Progenitor cell of endocrine pancreas (in vitro differentiated cells): ENCODE measurements at regions not wholly inside any gene's neighbourhood (a gene's known extent, or its start where the extent isn't known, plus 50 kb on each side); places are given as distances from the start of the nearest gene placed in this dataset.

Experiments
- DNase-seq: peaks from one replicate; pipeline ENCODE4 v3.0.0; 2021; ENCODE audit warnings: low spot score; ENCODE audit not compliant: unreplicated experiment
- H3K27ac Mint-ChIP-seq: 2 replicates; pipeline ENCODE4 v1.8.0; 2021; ENCODE audit warnings: mild to moderate bottlenecking, moderate library complexity, mixed read lengths
- H3K27me3 Mint-ChIP-seq: 2 replicates; pipeline ENCODE4 v1.8.0; 2021; ENCODE audit warnings: mixed read lengths
- H3K36me3 Mint-ChIP-seq: 2 replicates; pipeline ENCODE4 v1.8.0; 2022; ENCODE audit warnings: mixed read lengths; ENCODE audit not compliant: insufficient read depth
- H3K4me1 Mint-ChIP-seq: 2 replicates; pipeline ENCODE4 v1.8.0; 2021; ENCODE audit warnings: low read depth, mixed read lengths
- H3K4me3 Mint-ChIP-seq: 2 replicates; pipeline ENCODE4 v1.8.0; 2021; ENCODE audit warnings: low read depth, mild to moderate bottlenecking, moderate library complexity, mixed read lengths
- H3K9me3 Mint-ChIP-seq: 2 replicates; pipeline ENCODE4 v1.8.0; 2021; ENCODE audit warnings: low read depth, mixed read lengths
- TF ChIP-seq, protein P1 (sequence below): fragments of 200-600 bp; sonication (generic); IDR thresholded peaks from one replicate; pipeline ENCODE4 v1.5.0; 2021; ENCODE audit warnings: antibody characterized with exemption, mild to moderate bottlenecking; ENCODE audit not compliant: unreplicated experiment

DNA sequence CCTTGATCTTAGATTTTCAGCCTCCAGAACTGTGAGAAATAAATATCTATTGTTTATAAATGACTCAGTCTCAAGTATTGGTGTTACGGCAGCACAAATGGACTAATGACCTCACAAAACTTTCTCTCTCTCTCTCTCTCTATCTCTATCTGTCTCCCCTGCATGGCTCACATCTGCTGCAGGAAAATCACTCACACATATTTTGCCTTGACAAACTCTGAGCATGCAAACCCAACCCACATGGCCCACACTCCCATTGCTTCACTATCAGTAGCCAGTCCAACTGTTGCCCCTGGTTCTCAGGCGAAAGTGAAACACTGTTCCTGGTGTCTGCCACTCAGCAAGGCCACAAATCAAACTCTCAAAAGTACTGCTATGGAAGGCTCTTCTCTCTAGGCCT, 66.4 kb upstream of the PIK3R1 start:
- Mint-ChIP-seq H3K4me3 (no peak overlapping the region), H3K9me3 (no peaks in the 10 kb centered on the region), H3K36me3 (no peaks in the 10 kb centered on the region), H3K4me1 (no peaks in the 10 kb centered on the region), H3K27me3 (no peaks in the 10 kb centered on the region), H3K27ac (no peak overlapping the region)
- TF ChIP-seq, protein P1, sequence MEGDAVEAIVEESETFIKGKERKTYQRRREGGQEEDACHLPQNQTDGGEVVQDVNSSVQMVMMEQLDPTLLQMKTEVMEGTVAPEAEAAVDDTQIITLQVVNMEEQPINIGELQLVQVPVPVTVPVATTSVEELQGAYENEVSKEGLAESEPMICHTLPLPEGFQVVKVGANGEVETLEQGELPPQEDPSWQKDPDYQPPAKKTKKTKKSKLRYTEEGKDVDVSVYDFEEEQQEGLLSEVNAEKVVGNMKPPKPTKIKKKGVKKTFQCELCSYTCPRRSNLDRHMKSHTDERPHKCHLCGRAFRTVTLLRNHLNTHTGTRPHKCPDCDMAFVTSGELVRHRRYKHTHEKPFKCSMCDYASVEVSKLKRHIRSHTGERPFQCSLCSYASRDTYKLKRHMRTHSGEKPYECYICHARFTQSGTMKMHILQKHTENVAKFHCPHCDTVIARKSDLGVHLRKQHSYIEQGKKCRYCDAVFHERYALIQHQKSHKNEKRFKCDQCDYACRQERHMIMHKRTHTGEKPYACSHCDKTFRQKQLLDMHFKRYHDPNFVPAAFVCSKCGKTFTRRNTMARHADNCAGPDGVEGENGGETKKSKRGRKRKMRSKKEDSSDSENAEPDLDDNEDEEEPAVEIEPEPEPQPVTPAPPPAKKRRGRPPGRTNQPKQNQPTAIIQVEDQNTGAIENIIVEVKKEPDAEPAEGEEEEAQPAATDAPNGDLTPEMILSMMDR = no peak
- no peak for DNase-seq

DNA sequence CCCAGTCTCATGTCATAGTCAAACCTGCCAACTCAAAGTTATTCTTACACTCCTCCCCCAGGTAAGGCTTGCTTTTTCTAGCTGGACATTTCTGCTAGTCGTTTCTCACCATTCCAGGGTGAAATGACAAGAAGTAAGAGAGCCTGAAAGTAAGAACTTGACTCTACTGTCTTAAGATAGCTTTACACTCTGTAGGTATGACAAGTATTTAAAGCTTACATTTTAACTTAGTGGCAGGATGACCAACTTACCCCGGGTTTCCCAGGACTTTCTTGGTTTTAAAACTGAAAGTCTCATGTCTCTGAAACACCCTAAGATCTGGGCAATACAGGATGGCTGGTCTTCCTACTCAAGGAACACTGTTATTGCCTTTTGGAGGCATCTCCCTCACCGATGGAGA, 67.5 kb upstream of the PIK3R1 start:
- H3K4me1 Mint-ChIP-seq = no peaks in the 10 kb centered on the region
- H3K36me3 Mint-ChIP-seq = no peaks in the 10 kb centered on the region
- peaks cover 2% of the 10 kb centered on the region for H3K9me3 Mint-ChIP-seq
- TF ChIP-seq, protein P1 = no peak
- H3K4me3 Mint-ChIP-seq = no peak overlapping the region
- no peak for DNase-seq
- no peak overlapping the region for H3K27ac Mint-ChIP-seq
- no peaks in the 10 kb centered on the region for H3K27me3 Mint-ChIP-seq

DNA sequence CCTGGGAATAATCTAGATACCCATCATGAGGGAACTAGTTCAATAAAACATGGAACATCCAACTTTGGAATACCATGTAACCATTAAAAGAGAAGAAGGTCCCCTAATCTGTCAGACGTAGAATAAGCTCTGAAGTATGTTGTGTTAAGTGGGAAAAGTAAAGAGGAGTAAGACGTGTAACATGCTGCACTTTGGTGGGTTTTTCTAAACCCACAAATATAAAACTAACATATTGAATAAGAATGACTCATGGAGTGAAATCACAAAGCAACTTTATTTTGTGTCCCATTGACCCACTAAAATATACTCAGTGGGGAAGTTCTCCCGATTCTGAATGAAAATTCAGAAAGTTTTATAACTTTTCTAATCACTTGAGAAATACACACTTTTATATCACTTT, 67.9 kb upstream of the PIK3R1 start:
- peaks cover 7% of the 10 kb centered on the region for H3K9me3 Mint-ChIP-seq
- no peaks in the 10 kb centered on the region for H3K27me3 Mint-ChIP-seq
- no peak overlapping the region for H3K4me3 Mint-ChIP-seq
- TF ChIP-seq, protein P1 = no peak
- peaks cover 2% of the 10 kb centered on the region for H3K36me3 Mint-ChIP-seq
- H3K27ac Mint-ChIP-seq = no peak overlapping the region
- H3K4me1 Mint-ChIP-seq = no peaks in the 10 kb centered on the region
- DNase-seq = no peak

DNA sequence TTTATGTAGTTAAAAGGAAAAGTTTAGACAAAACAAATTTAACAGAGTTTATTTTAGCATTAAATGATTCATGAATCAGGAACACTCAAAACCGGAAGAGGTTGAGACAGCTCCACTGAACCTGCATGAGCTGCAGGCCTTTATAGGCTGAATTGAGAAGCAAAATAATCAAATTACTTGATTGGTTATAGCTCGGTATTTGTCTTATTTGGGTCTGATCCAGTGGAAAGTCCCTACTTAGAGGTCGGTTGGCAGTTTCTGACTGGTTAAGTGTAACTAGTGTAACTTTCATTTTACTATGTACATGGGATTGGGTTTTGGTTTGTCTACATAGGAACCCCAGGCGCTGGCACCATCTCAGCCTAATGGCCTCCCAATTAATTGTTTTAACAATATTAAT, 74.1 kb upstream of the PIK3R1 start:
- Mint-ChIP-seq H3K36me3 (peaks cover 2% of the 10 kb centered on the region), H3K27ac (no peak overlapping the region), H3K4me1 (peaks cover 25% of the 10 kb centered on the region), H3K9me3 (peaks cover 8% of the 10 kb centered on the region), H3K4me3 (no peak overlapping the region), H3K27me3 (no peaks in the 10 kb centered on the region)
- TF ChIP-seq, protein P1 = no peak
- DNase-seq = no peak

DNA sequence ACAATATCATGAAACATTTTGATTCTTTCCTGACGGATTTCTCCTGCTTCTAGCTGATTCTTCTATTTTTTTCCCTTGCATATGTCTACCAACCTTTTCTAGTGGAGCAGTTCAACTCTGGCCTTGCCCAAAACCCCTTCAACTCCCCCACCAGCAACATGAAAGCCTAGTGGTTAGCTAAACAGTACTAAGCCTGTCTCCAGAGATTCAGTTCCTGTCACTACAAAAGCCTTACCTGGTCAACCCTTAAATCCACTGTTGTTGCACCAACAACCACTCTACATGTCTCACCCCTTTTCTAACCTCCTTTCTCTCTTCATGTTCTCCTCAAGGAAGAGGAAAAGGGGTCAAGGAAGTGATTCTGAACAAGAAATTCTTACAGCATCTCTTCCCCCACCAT, 74.8 kb upstream of the PIK3R1 start:
- DNase-seq = no peak
- peaks cover 1% of the 10 kb centered on the region for H3K27me3 Mint-ChIP-seq
- TF ChIP-seq, protein P1 = no peak
- peaks cover 25% of the 10 kb centered on the region for H3K4me1 Mint-ChIP-seq
- H3K9me3 Mint-ChIP-seq = peaks cover 8% of the 10 kb centered on the region
- H3K4me3 Mint-ChIP-seq = no peak overlapping the region
- peaks cover 2% of the 10 kb centered on the region for H3K36me3 Mint-ChIP-seq
- no peak overlapping the region for H3K27ac Mint-ChIP-seq
